ENCODE measurements at regions not wholly inside any gene's neighbourhood (a gene's known extent, or its start where the extent isn't known, plus 50 kb on each side); places are given as distances from the start of the nearest gene placed in this dataset.

DNA sequence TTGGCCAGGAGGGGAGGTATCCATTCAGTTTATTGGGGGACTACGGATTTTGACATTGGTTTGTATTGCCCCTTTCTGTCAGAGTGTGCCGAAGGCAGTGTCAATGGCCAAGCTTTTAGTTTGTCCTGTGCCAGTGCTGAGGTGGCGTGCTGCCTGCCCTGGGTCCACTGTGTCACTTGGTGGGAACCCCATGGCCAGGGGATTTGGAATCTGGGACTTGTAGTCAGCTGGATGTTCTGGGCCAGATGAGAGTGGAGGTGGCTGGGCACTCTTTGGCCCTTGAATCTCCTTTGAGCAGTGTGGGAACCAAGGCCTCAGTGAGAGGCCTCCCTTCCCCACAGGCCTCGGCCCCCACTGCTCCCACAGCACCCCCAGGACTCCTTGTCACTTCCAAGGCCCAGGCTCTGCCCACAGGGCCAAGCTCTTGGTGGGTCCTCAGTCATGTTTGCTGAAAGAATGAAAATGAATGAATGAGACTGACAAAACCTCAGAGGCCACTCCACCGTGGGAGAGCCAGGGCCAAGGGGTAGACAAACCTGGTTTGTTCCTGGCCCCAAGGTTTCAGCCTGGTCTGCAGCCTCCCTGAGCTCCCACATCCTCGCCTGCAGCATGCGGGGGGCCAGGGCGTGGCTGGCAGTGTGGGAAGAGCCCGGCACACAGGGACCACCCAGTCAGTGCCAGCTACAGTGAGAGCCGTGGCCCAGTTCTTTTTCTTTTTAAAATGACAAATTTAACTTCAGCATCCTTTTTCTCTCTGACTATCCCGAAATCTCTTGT, 412.2 kb downstream of the MATN1 start:
- Histone ChIP-seq H3K36me3 (ENCODE audit: control insufficient read depth in 4 of 4, insufficient read depth in 4 of 4, low read length in 4 of 4) (no peaks in the 10 kb centered on the region), H3K27me3 (ENCODE audit: control insufficient read depth in 3 of 3, insufficient read depth in 3 of 3, low read length in 2 of 3) (peaks cover 0 to 2% (median 2%) of the 10 kb centered on the region in 3 donors), H3K9me3 (ENCODE audit: control insufficient read depth in 4 of 4, insufficient read depth in 3 of 4, low read length in 3 of 4) (peaks cover 0 to 6% (median 0%) of the 10 kb centered on the region in 4 donors), H3K9ac (ENCODE audit: insufficient read depth in 1 of 2, low read length in 2 of 2) (no peak overlapping the region), H3K4me3 (no peak overlapping the region), H3K27ac (ENCODE audit: low read depth in 1 of 2, low read length in 1 of 2) (no peak overlapping the region), H3K4me1 (ENCODE audit: control insufficient read depth in 5 of 5, insufficient read depth in 5 of 5, low read length in 5 of 5) (no peaks in the 10 kb centered on the region)
- TF ChIP-seq, protein P1, sequence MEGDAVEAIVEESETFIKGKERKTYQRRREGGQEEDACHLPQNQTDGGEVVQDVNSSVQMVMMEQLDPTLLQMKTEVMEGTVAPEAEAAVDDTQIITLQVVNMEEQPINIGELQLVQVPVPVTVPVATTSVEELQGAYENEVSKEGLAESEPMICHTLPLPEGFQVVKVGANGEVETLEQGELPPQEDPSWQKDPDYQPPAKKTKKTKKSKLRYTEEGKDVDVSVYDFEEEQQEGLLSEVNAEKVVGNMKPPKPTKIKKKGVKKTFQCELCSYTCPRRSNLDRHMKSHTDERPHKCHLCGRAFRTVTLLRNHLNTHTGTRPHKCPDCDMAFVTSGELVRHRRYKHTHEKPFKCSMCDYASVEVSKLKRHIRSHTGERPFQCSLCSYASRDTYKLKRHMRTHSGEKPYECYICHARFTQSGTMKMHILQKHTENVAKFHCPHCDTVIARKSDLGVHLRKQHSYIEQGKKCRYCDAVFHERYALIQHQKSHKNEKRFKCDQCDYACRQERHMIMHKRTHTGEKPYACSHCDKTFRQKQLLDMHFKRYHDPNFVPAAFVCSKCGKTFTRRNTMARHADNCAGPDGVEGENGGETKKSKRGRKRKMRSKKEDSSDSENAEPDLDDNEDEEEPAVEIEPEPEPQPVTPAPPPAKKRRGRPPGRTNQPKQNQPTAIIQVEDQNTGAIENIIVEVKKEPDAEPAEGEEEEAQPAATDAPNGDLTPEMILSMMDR (IDR thresholded peaks at IDR 0.05; ENCODE audit: control extremely low read depth, extremely low read depth): no peak
- DNase-seq: no peak
- ATAC-seq (ENCODE audit: insufficient read depth, low FRiP score): no peak
- 71 to 83% methylated on average over 11 of the region's 11 CpGs for WGBS, 2 donors

DNA sequence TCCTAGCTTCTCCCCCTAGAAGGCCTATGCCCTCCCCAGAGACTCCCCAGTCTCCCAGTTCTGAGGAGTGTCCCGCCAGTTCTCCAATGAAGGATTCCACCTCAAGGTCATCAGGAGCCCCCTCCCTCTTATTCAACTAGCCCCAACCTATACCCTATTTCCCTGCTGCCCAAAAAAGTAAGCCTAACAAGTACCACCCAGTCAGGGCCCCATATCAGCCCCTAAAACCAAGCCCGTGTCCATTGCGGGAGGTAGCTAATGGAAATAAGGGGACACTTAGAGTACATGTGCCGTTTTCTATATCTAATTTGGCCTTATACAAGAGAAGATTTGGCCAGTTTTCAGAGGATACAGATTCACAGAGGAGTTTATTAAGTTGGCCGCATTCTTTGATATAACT, 416.2 kb downstream of the MATN1 start:
- Histone ChIP-seq H3K9me3 (ENCODE audit: control insufficient read depth in 4 of 4, insufficient read depth in 3 of 4, low read length in 3 of 4) (peaks cover 0 to 3% (median 0%) of the 10 kb centered on the region in 4 donors), H3K27me3 (ENCODE audit: control insufficient read depth in 3 of 3, insufficient read depth in 3 of 3, low read length in 2 of 3) (peaks cover 2 to 12% (median 4%) of the 10 kb centered on the region in 3 donors), H3K4me1 (ENCODE audit: control insufficient read depth in 5 of 5, insufficient read depth in 5 of 5, low read length in 5 of 5) (no peaks in the 10 kb centered on the region), H3K36me3 (ENCODE audit: control insufficient read depth in 4 of 4, insufficient read depth in 4 of 4, low read length in 4 of 4) (no peaks in the 10 kb centered on the region), H3K9ac (ENCODE audit: insufficient read depth in 1 of 2, low read length in 2 of 2) (no peak overlapping the region), H3K4me3 (no peak overlapping the region), H3K27ac (ENCODE audit: low read depth in 1 of 2, low read length in 1 of 2) (no peak overlapping the region)
- 87 to 94% methylated on average over 5 of the region's 5 CpGs for WGBS, 2 donors
- TF ChIP-seq, protein P1 (IDR thresholded peaks at IDR 0.05; ENCODE audit: control extremely low read depth, extremely low read depth): no peak
- DNase-seq (no peak), ATAC-seq (ENCODE audit: insufficient read depth, low FRiP score) (no peak)

DNA sequence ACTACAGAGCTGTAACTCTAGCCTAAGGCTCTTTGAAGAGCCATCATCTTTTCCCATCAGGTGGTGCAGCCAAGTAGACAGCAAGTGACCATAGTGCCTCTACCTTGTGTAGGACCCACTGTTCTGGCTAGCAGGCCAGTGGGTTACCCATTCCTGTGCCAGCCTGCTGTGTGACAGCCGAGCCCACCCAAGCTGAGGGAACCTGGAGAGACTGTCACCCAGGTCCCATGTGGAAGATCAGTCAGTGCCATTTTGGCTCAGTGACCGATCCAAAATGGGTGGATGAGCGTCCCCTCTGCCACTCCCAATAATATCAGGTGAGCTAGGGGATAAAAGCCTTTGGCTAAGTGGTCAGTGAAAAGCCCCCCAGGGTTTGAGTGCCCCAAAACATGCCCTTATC, 417.9 kb downstream of the MATN1 start:
- H3K27ac ChIP-seq (ENCODE audit: low read depth in 1 of 2, low read length in 1 of 2): no peak overlapping the region
- H3K4me1 ChIP-seq (ENCODE audit: control insufficient read depth in 5 of 5, insufficient read depth in 5 of 5, low read length in 5 of 5): no peaks in the 10 kb centered on the region
- H3K9me3 ChIP-seq (ENCODE audit: control insufficient read depth in 4 of 4, insufficient read depth in 3 of 4, low read length in 3 of 4): peaks cover 0 to 2% (median 0%) of the 10 kb centered on the region in 4 donors
- DNase-seq (no peak), ATAC-seq (ENCODE audit: insufficient read depth, low FRiP score) (no peak)
- no peak overlapping the region for H3K9ac ChIP-seq (ENCODE audit: insufficient read depth in 1 of 2, low read length in 2 of 2)
- no peak overlapping the region for H3K4me3 ChIP-seq
- peaks cover 2 to 12% (median 4%) of the 10 kb centered on the region in 3 donors for H3K27me3 ChIP-seq (ENCODE audit: control insufficient read depth in 3 of 3, insufficient read depth in 3 of 3, low read length in 2 of 3)
- TF ChIP-seq, protein P1 (IDR thresholded peaks at IDR 0.05; ENCODE audit: control extremely low read depth, extremely low read depth): no peak
- 68 to 83% methylated on average over 3 of the region's 3 CpGs for WGBS, 2 donors
- no peaks in the 10 kb centered on the region for H3K36me3 ChIP-seq (ENCODE audit: control insufficient read depth in 4 of 4, insufficient read depth in 4 of 4, low read length in 4 of 4)
